Heart right ventricle (tissue), 16 donors: ENCODE measurements at regions not wholly inside any gene's neighbourhood (a gene's known extent, or its start where the extent isn't known, plus 50 kb on each side); places are given as distances from the start of the nearest gene placed in this dataset.
A peak's percentile ranks its signal among the peaks of the same experiment; 100 is the strongest.

Experiments used
- ATAC-seq, 8 donors: fragments of 200-7000 bp; cut with Tn5 transposase; one replicate each; pipeline ENCODE4 v1.9.1; 2020; ENCODE audit warnings: mild to moderate bottlenecking in 8 of 8, moderate library complexity in 8 of 8, moderate number of reproducible peaks in 1 of 8
- DNase-seq, 2 donors: peaks; one replicate each; pipeline ENCODE4 v3.0.0-alpha.2; 2020
- H3K27ac ChIP-seq, 10 donors: fragments of 200-600 bp; sonication (generic) in 2 of 10; one replicate each; pipeline versions ENCODE4 v1.5.0 to v1.8.0; 2020 to 2022; ENCODE audit warnings: mild to moderate bottlenecking in 3 of 10
- H3K27me3 ChIP-seq, 7 donors: fragments of 200-600 bp; one replicate each; pipeline ENCODE4 v1.8.0; 2021 to 2022; ENCODE audit warnings: mild to moderate bottlenecking in 2 of 7
- H3K36me3 ChIP-seq, 9 donors: fragments of 200-600 bp; sonication (generic) in 1 of 9; one replicate each; pipeline versions ENCODE4 v1.5.0 to v1.8.0; 2020 to 2022; ENCODE audit warnings: mild to moderate bottlenecking in 2 of 9
- H3K4me1 ChIP-seq, 9 donors: fragments of 200-600 bp; sonication (generic) in 1 of 9; one replicate each; pipeline versions ENCODE4 v1.5.0 to v1.8.0; 2020 to 2022; ENCODE audit warnings: mild to moderate bottlenecking in 4 of 9
- H3K4me3 ChIP-seq, 10 donors: fragments of 200-600 bp; sonication (generic) in 2 of 10; one replicate each; pipeline versions ENCODE4 v1.5.0 to v1.8.0; 2020 to 2022; ENCODE audit warnings: mild to moderate bottlenecking in 7 of 10, moderate library complexity in 2 of 10
- H3K9me3 ChIP-seq, 11 donors: fragments of 200-600 bp in 10 of 11; sonication (generic) in 2 of 11; one replicate each; pipeline versions ENCODE4 v1.5.0 to v1.8.0; 2013 to 2022; ENCODE audit warnings: mild to moderate bottlenecking in 2 of 11, control low read depth in 1 of 11, moderate library complexity in 1 of 11
- WGBS, 2 donors: extraction: QIAGEN DNeasy Blood & Tissue Kit; methylation state at CpG; one replicate each; pipeline ENCODE4 v1.1.7; 2013; ENCODE audit warnings: inconsistent platforms in 1 of 2; 5-methylcytosine and 5-hydroxymethylcytosine counted together
- intact Hi-C, 10 donors: fragments of 100-400 bp; cut with DNase I; formaldehyde crosslinking; loops; one replicate each; pipeline versions ENCODE4 v1.11.1 to v1.14.2; 2022
- TF ChIP-seq, protein P1 (sequence below), 9 donors: fragments of 200-600 bp; sonication (generic) in 2 of 9; IDR thresholded peaks; one replicate each; pipeline versions ENCODE4 v1.5.0 to v1.8.0; 2021 to 2022; ENCODE audit warnings: antibody characterized with exemption in 9 of 9, mild to moderate bottlenecking in 5 of 9, moderate library complexity in 1 of 9
- donor health status: Arrhythmogenic right ventricular cardiomyopathy.
- donor health status: ischemic (EF 13 %, LVEDD 7.1; RV severe dilation, severe dysfunction).
- donor health status: healthy with polysubstance abuse.
- donor health status: DM: no; HTN: yes; CAD: no.
- donor health status: DM: no; HTN: no; CAD: no.
- donor health status: ischemic (EF 25% LVEDD 6.9; RV normal size, moderate dysfunction).
- donor health status: ischemic (EF 25% LVEDD 5.7; RV mildly dilated, moderate dysfunction).
- donor health status: healthy.
- donor health status: DM: yes; HTN: yes; CAD: no.
- donor health status: Ischemic cardiomyopathy.
- donor health status: ischemic (EF 35%, LVEDD 5.7; RV mildly dilated, moderate dysfunction).
- donor health status: nonischemic (EF 11% LVEDD 7.7; RV severe dilation, severe dysfunction).
- donor health status: DM: yes; HTN: yes; CAD: no.
- donor health status: PGD.
- donor health status: ischemic (EF 29% LVEDD 5.4; RV normal size, mild dysfunction).
- donor health status: nonischemic (EF 23%, LVEDD 6.1; RV moderate dilation, normal function).

GRCh38 chr3:124264346-124264745 lies 272.4 kb upstream of the ROPN1 start:
- peaks cover 0 to 56% (median 28%) of the 10 kb centered on the region in 9 donors for H3K4me1 ChIP-seq
- no peak for DNase-seq
- H3K9me3 ChIP-seq, result no peaks in the 10 kb centered on the region
- H3K36me3 ChIP-seq, result peaks cover 0 to 9% (median 0%) of the 10 kb centered on the region in 9 donors
- 90 to 95% methylated on average over 8 of the region's 8 CpGs for WGBS, 2 donors
- no peak for ATAC-seq
- TF ChIP-seq, protein P1, sequence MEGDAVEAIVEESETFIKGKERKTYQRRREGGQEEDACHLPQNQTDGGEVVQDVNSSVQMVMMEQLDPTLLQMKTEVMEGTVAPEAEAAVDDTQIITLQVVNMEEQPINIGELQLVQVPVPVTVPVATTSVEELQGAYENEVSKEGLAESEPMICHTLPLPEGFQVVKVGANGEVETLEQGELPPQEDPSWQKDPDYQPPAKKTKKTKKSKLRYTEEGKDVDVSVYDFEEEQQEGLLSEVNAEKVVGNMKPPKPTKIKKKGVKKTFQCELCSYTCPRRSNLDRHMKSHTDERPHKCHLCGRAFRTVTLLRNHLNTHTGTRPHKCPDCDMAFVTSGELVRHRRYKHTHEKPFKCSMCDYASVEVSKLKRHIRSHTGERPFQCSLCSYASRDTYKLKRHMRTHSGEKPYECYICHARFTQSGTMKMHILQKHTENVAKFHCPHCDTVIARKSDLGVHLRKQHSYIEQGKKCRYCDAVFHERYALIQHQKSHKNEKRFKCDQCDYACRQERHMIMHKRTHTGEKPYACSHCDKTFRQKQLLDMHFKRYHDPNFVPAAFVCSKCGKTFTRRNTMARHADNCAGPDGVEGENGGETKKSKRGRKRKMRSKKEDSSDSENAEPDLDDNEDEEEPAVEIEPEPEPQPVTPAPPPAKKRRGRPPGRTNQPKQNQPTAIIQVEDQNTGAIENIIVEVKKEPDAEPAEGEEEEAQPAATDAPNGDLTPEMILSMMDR (IDR thresholded peaks at IDR 0.05), result no peak
- intact Hi-C loops, result no loop called here
- H3K4me3 ChIP-seq, result no peak overlapping the region
- no peak overlapping the region for H3K27ac ChIP-seq
- no peaks in the 10 kb centered on the region for H3K27me3 ChIP-seq

DNA sequence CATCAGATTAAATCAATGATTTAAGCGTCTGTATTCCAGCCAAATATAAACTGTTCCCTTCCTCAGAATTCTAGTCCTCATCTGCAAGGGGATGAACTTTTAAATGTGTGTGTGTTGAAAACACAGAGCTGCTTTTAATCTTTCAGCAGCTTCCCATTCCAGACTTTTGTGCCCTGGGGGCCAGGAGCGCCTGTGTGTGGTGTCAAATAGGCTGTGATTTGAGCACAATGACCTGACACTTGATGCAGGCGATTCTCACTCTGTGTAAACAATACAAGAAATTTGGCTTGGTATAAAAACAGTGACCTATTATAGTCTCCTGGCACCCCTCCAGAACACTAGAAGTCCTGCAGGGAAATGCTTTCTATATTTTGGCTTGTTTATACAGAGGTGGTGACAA lies 274.6 kb upstream of the ROPN1 start:
- 17 to 27% methylated on average over 3 of the region's 3 CpGs for WGBS, 2 donors
- peaks cover 0 to 44% (median 19%) of the 10 kb centered on the region in 9 donors for H3K4me1 ChIP-seq
- no peaks in the 10 kb centered on the region for H3K9me3 ChIP-seq
- peak overlapping the region in 4 of 10 donors; percentile 25 to 57 (median 30) for H3K27ac ChIP-seq
- TF ChIP-seq, protein P1 (IDR thresholded peaks at IDR 0.05), result no peak
- H3K36me3 ChIP-seq, result peaks cover 0 to 12% (median 0%) of the 10 kb centered on the region in 9 donors
- H3K4me3 ChIP-seq, result no peak overlapping the region
- no peaks in the 10 kb centered on the region for H3K27me3 ChIP-seq
- DNase-seq (no peak), ATAC-seq (peak; percentile 25 to 73 (median 65))
- intact Hi-C loops, result no loop called here

GRCh38 chr3:124267406-124267805 lies 275.5 kb upstream of the ROPN1 start:
- ATAC-seq (no peak), DNase-seq (no peak)
- Histone ChIP-seq H3K9me3 (no peaks in the 10 kb centered on the region), H3K4me3 (no peak overlapping the region), H3K27ac (peak overlapping the region in 1 of 10 donors; percentile 5), H3K27me3 (no peaks in the 10 kb centered on the region), H3K36me3 (peaks cover 0 to 12% (median 0%) of the 10 kb centered on the region in 9 donors), H3K4me1 (peaks cover 2 to 47% (median 18%) of the 10 kb centered on the region in 9 donors)
- TF ChIP-seq, protein P1 (IDR thresholded peaks at IDR 0.05), result no peak
- intact Hi-C loops, result no loop called here

DNA sequence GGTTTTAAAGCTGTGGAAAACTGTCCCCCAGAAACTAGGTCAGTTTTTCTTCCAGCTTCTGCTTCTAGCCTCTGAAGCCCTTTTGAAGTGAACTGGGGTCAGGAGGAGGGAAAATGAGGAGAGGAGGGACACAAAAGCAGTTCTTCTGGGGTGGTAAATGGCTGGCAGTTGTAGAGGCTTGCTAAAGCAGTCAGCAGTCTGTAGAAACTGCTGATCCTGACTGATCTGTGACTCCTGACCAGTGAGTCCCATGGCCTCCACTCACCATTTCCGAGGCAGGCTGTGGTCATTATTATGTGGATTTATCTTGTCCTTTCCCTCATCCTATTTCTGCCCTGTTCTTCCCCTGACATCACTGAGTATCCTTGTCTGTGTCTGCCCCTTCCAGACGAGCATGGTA lies 276.4 kb upstream of the ROPN1 start:
- H3K4me1 ChIP-seq, result peaks cover 9 to 51% (median 28%) of the 10 kb centered on the region in 9 donors
- no peak for ATAC-seq
- TF ChIP-seq, protein P1 (IDR thresholded peaks at IDR 0.05), result no peak

More for the DNA sequence above, 276.4 kb upstream of the ROPN1 start:
- intact Hi-C loops, result no loop called here
- Histone ChIP-seq H3K36me3 (peaks cover 0 to 12% (median 0%) of the 10 kb centered on the region in 9 donors), H3K4me3 (no peak overlapping the region), H3K27ac (no peak overlapping the region), H3K27me3 (no peaks in the 10 kb centered on the region), H3K9me3 (no peaks in the 10 kb centered on the region)
- 87 to 93% methylated on average over 2 of the region's 2 CpGs for WGBS, 2 donors
- DNase-seq, result no peak
